Fibroblast of skin of scalp (primary cell): ENCODE measurements at regions not wholly inside any gene's neighbourhood (a gene's known extent, or its start where the extent isn't known, plus 50 kb on each side); places are given as distances from the start of the nearest gene placed in this dataset.

Experiments
- DNase-seq: peaks from one replicate; pipeline ENCODE4 v3.0.0-alpha.2; 2013

- DNase-seq = no peak
Observed at GRCh38 chr20:55782912-55783253, 222.4 kb downstream of the CBLN4 start.

GRCh38 chr20:55782224-55782911 is 223.0 kb downstream of the CBLN4 start:
- no peak for DNase-seq

- DNase-seq = no peak
Observed at GRCh38 chr20:55778796-55779195, 226.5 kb downstream of the CBLN4 start.

- DNase-seq = no peak
Observed at GRCh38 chr20:55777641-55778040, 227.7 kb downstream of the CBLN4 start.

- no peak for DNase-seq
Observed at GRCh38 chr20:55776176-55776575, 229.1 kb downstream of the CBLN4 start.

GRCh38 chr20:55774628-55775027 is 230.7 kb downstream of the CBLN4 start:
- no peak for DNase-seq

- DNase-seq = no peak
Observed at GRCh38 chr20:55761797-55762196, 243.5 kb downstream of the CBLN4 start.

GRCh38 chr20:55761100-55761499 is 244.2 kb downstream of the CBLN4 start:
- DNase-seq = no peak

- DNase-seq = no peak
Observed at GRCh38 chr20:55760586-55760985, 244.7 kb downstream of the CBLN4 start.

GRCh38 chr20:55755861-55756260 is 249.5 kb downstream of the CBLN4 start:
- no peak for DNase-seq

- DNase-seq = no peak
Observed at GRCh38 chr20:55755411-55755810, 249.9 kb downstream of the CBLN4 start.

GRCh38 chr20:55746723-55747122 is 258.6 kb downstream of the CBLN4 start:
- no peak for DNase-seq

- no peak for DNase-seq
Observed at GRCh38 chr20:55745840-55746239, 259.5 kb downstream of the CBLN4 start.

- DNase-seq = no peak
Observed at GRCh38 chr20:55744896-55745295, 260.4 kb downstream of the CBLN4 start.

- no peak for DNase-seq
Observed at GRCh38 chr20:55741801-55742200, 263.5 kb downstream of the CBLN4 start.

GRCh38 chr20:55740076-55740475 is 265.2 kb downstream of the CBLN4 start:
- no peak for DNase-seq

- DNase-seq = no peak
Observed at GRCh38 chr20:55730321-55730720, 275.0 kb downstream of the CBLN4 start.

- no peak for DNase-seq
Observed at GRCh38 chr20:55714736-55715135, 290.6 kb downstream of the CBLN4 start.

- DNase-seq = no peak
Observed at GRCh38 chr20:55714082-55714481, 291.2 kb downstream of the CBLN4 start.

GRCh38 chr20:55704458-55704857 is 300.9 kb downstream of the CBLN4 start:
- no peak for DNase-seq

- no peak for DNase-seq
Observed at GRCh38 chr20:55701467-55701866, 303.9 kb downstream of the CBLN4 start.

- no peak for DNase-seq
Observed at GRCh38 chr20:55696520-55696919, 308.8 kb downstream of the CBLN4 start.

- no peak for DNase-seq
Observed at GRCh38 chr20:55693641-55694040, 311.7 kb downstream of the CBLN4 start.

- no peak for DNase-seq
Observed at GRCh38 chr20:55685841-55686240, 319.5 kb downstream of the CBLN4 start.

- no peak for DNase-seq
Observed at GRCh38 chr20:55685425-55685824, 319.9 kb downstream of the CBLN4 start.
